ENCODE measurements at regions not wholly inside any gene's neighbourhood (a gene's known extent, or its start where the extent isn't known, plus 50 kb on each side); places are given as distances from the start of the nearest gene placed in this dataset.

DNA sequence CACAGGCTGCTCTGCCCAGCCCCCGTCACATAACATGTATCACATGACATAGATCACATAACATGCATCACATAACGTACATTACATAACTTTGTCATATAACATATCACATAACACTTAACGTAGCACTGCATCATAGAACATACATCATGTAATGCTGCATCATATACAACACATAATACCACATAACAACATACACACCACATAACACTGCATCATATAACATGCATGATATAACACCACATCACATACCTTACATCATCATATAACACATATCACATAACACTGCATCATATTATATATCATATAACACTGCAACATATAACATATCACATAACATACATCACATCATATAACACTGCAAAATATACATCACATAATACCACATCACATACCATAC is 83.8 kb downstream of the AXIN2 start:
- no peak for DNase-seq (ENCODE audit: low read depth)

DNA sequence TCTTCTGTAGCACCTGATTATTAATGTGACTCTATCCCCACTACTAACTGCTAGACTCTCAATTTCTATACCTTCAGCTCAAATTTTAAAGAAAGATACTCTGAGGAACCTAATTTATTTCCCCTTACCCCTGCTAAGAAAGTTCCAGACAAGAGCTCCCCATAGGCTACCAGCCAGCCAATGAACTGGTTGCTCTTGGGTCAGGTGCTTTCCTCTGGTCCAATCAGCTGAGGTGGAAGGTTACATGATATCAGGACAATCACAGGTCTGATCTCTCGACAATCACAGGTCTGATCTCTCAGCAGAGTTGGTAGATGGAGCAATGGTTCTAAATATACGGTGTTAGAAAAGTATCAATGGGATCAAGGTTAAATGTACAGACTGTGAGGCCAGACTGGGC is 86.8 kb downstream of the AXIN2 start:
- DNase-seq (ENCODE audit: low read depth): no peak

DNA sequence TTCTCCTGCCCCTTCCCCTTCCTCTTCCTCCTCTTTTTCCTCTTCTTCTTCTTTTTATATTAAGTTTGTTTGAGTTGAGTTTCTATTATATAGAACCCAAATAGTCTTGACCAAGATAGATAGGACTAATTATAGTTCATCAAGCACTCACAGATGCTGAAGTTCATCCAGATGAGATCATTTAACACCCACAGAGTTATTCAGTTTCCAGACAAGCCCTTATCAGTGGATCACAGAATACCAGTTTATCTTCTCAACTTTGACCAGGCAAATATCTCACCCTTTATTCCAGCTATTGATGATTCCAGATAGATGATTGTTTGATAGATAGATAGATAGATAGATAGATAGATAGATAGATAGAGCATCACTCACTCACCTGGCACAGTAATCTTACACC is 87.5 kb downstream of the AXIN2 start:
- no peak for DNase-seq (ENCODE audit: low read depth)

DNA sequence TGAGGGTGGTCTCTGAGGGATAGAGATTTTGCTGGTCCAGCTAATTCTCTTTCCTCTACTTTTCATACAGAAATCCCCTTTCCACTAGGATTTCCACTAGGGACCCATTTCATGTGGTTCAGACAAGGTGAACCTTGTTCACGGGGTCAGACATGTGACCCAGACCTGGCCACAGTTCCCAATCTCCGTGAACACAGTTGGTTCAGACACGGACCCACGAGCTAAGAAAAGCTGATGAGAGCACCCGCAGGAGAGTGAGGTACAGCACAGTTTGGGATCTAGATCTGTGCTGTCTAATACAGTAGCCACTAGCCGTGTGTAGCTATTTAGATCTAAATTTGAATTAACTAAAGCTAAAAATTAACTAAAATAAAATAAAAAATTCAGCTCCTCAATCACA is 88.1 kb downstream of the AXIN2 start:
- DNase-seq (ENCODE audit: low read depth): no peak

DNA sequence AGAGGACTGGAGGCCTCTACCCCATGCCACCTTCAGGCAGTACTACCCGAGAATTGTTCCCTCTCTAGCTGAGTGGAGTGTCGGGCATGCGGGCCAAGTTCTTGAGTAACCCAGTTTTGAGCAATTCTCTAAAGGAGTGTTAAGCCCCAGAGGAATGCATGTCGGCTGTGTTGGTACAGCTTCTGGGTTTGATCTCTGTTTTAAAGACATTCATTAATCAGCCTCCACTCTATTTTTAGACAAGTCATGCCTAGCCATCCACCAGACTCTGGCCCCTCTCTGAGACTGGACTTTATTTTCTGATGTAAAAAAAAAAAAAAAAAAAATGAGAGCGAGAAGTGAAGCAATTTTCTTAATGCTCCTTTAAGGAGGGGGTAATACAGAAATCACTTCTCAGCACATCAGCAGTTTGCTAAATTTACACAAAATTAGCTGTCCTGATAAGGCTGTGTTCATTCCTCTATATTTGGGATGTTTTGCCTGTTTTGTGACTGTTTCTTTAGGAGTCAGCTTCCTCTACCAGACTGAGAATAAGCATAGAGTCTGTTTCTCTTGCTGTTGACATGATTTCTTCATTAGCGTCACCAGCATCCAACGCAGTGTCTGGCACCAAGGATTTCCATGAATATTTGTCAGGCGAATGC is 88.7 kb downstream of the AXIN2 start:
- no peak for DNase-seq (ENCODE audit: low read depth)

DNA sequence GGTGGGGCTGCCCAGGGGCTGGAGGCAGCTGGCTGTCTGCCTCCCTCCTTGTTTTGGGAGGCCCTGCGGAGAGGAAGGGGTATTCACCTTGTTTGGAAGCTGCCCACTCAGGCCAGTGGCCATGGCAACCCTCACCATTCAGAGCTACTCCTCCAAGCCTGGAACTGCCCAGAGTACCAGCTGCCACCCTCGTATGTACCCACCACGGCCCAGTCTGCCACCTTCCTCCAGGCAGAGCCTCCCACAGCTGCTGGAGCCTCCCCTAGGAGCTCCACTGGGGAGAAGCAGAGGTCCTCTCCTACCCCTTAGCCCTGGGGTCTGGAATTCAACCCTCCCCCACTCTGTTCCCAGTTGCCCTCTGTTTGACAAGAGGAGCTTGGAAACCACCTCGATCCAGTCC is 90.7 kb downstream of the AXIN2 start:
- no peak for DNase-seq (ENCODE audit: low read depth)

DNA sequence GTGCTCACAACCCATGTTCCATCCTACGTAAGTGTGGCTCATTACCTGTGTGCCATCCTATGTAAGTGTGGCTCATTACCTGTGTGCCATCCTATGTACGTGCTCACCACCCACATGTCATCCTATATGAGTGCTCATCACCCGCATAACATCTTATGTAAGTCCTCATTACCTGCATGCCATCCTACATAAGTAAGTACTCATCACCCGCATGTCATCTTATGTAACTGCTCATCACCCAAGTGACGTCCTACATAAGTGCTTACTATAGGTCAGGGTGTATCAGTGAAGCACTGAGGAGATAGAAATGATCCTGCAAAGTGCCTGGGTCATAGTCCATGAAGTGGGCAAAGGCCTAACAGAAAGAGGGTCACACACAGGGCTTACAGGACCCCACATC is 93.1 kb downstream of the AXIN2 start:
- DNase-seq (ENCODE audit: low read depth): no peak

DNA sequence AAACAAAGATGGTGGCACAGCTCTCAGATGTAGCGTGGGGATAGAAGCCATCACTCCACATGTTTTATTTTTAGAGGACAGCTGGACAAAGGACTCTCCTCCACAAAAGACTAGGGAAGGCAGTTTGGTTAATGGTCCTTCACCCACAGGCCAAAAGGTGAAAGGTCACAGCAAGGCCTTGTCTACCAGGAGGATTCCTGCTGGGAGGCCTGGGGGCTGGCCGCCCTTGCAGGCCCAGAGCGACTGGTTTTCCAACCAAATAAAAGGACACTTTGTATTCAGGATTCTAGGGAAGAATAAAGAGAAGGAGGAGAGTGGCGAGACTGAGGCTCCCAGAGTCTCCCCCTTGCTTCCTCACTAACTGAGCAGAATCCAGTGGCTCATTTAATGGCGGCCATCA is 94.3 kb downstream of the AXIN2 start:
- no peak for DNase-seq (ENCODE audit: low read depth)

DNA sequence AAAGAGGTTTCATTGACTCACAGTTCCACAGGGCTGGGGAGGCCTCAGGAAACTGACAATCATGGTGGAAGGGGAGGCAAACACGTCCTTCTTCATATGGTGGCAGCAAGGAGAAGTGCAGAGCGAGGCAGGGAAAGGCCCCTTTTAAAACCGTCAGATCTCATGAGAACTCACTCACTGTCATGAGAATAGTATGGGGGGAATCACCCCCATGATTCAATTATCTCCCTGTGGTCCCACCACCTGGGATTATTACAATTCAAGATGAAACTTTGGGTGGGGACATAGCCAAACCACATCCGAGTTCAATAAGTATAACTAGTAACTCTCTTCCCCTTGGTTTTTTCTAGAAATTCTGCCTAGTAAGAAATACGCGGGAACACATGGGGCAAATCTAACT is 94.9 kb downstream of the AXIN2 start:
- DNase-seq (ENCODE audit: low read depth): no peak

DNA sequence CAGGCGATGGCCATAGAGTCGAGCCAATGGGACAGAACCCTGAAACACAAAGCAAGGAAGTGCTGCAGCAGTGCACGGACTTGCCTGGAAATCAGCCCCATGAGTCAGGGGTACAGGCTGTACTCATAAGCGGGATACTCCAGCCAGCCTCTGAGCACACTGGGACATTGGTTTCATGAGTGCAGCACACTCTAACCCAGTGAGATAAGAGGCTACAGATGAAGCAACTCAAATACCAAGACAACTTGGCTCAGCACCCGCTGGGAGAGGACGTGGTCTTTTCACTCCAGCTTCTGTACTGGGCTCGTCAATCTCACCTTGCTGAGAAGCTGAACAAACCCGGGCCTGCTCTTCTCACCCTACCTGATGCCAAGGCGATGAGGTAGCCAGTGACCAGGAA is 98.2 kb downstream of the AXIN2 start:
- DNase-seq (ENCODE audit: low read depth): peak; percentile 19

DNA sequence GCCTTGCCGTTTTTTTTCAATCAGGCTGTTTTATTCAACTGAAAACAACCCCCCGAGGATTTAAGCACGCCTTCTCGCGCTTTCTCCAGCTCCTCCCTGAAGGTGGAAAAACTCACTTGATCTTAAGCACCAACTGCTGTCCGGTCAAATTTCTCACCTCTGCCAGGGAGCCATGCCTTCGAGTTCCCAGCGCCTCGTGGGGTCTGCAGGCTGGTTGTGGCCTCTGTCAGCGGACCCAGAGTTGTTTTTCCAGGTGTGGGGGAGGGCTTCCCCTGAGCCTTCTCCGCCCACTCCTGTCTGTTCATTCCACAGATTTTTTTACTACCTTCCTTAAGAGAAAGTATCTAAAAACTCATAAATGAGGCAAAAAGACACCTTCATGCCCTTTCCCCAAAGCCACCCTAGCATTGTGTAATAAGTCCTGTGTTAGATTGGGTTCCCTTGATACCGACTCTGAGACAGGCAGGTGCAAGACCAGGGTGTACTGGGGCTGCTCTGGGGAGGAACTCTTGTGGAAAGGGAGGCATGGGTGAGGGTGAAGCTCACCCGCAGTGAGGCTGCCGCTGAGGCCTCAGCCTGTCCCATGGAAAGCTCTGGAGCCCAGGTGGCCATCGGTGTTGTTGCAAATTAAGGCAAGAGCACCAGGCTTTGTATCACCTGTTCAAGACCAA is 101.6 kb downstream of the AXIN2 start:
- DNase-seq (ENCODE audit: low read depth): no peak

DNA sequence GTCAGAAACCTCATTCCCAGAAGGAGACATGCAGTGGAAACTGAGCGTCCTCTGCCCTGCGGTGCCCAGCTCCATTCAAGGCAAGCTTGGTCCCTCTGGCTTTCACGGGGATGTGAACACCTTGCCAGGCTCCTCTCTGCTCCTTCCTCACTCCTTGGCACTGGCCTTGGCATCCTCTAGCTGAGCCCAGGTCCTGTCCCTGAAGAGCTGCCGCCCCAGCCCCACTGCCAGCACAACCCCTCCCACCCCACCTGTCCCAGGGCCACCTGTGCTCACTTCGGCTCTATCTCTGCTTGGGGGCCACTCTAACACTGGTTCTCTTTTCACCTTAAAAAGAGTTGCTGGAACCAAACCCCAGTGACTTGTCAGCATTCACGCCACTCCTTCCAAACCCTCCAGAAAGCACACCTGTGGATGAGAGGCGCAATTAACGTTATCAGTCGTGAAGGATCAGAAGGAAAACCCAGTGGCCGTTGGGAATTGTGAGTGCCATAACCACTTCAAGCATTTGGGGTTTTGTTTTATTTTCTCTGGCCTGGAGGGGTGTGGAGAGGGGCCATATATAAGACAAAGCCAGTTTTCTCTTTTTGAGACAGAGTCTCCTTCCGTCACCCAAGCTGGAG is 103.7 kb downstream of the AXIN2 start:
- DNase-seq (ENCODE audit: low read depth): no peak

DNA sequence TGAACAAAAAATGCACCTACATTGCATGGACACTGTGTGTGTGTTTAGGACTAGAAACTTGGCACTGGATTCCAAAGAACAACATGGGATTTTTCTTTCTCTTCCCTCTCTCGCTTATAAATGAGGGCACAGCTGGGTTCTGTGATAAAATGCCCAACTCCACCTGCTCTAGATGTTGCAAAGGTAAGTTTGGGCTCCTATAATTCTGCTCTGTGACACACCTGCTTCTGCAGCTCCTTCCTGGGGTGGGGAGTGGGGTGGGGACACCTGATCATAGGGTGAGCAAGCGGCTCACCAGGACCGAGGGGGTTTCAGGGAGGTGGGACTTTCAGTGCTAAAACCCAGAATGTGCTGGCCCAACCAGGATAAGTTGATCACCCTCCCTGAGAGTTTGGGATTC is 104.3 kb downstream of the AXIN2 start:
- no peak for DNase-seq (ENCODE audit: low read depth)

DNA sequence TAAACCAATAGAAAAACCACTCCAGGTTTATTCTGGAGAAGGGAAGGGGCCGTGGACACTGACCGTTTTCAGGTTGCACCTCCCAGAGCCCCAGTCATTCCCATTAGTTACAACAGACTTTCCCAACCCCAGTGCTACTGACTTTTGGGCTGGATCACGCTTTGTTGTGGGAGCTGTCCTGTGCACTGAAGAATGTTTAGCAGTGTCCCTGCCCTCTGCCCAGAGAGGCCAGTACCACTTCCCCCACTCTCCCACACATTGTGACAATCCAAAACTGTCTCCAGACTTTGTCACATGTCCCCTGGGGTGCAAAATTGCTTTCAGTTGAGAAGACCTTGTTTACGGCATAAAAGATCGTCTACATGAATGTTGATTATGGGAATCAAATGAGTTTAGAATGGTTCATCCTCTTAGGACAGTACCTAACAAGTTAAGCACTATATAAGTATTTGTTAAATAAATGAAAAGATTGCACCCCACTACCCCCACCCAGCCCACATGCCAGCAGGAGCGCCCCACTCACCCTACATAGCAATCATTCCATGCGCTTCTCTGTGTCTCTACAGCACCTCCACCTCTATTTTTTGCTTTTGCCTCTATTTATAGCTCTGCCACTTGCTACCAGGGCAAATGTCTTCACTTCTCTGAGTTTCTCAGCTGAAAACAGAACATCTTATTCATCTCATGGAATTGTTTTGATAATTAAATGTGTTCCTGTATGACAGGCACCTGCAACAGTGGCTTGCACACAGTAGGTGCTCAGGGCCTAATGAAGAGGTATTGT is 104.9 kb downstream of the AXIN2 start:
- no peak for DNase-seq (ENCODE audit: low read depth)

DNA sequence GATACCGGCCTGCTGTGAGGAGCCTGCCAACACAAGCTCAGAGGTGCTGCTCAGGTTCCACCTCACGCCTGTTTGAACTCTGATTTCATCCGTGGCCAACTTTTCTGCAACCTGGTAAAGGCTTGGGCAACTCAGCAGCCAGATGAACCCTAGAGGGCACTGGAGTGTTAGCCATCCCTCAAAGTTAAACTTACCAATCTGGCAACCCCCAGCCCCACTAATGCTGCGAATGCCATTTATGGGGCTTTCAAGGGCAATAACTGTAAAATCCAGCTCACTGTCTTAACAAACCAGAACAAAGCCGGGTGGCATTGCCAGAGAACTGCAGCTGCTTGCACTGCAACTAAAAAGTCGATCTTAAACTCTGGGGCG is 105.5 kb downstream of the AXIN2 start:
- DNase-seq (ENCODE audit: low read depth): no peak

DNA sequence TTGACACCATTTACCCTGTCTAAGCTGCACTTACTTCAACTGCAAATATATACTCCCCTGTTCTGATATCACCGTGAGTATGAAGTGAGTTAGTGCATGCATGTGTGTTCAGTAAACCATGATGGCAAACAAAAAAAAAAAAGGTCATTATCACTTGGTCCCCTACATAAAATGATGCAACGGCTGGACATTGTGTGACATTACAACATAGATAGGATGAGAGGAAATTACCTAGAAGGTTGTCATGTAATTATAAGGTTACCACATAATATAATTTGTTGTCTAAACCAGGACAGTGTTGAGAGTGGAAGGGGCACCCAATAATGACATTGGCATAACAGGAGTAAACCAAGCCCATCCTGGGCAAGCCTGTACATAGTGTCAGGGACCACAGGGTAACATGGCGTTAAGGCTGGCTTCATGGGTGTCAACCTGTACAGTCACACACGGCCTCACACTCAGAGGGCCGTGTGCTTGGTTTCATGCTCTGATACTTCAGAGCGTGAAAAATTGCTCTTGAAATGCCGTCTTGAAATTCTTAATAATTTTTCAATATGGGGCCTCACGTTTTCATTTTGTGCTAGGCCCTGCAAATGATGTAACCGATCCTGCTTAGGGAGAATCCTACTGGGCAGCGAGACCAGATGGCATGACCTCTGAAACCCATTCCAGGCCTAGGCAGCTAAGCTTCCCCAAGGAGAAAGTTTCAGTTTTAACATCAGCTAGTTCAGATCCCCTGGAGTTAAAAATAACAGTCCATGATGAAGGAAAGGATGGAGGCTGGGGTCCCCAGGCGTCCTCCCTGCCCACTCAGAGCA is 106.1 kb downstream of the AXIN2 start:
- no peak for DNase-seq (ENCODE audit: low read depth)

DNA sequence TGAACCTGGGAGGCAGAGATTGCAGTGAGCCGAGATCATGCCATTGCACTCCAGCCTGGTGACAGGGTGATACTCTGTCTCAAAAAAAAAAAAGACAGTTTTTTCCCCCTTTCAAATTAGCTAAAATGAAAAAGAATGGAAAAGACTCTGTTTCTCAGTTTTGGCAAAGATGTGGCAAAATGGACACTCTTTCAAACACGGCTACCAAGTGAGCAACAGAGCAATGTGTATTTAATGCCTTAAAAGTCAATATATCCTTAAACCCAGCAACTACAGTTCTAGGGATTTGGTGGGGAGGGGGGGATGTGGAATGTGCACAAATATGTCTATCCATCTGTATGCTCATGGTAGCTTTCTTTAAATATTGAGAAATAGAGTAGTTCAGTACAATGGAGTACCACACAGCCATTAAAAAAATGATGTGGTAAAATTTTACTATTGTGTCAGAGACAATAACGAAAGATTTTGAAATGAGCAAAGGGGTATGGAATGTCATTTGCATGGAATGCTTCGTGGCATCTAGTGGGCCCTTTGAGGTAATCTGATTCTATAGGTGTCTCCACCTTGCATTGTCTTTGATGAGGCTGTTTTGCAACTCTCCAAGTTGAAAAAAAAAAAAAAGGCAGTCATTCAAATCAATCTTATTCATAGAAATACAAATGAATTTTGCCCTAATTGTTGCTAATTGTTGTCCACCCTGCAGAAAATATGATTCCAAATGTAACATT is 108.1 kb downstream of the AXIN2 start:
- no peak for DNase-seq (ENCODE audit: low read depth)

DNA sequence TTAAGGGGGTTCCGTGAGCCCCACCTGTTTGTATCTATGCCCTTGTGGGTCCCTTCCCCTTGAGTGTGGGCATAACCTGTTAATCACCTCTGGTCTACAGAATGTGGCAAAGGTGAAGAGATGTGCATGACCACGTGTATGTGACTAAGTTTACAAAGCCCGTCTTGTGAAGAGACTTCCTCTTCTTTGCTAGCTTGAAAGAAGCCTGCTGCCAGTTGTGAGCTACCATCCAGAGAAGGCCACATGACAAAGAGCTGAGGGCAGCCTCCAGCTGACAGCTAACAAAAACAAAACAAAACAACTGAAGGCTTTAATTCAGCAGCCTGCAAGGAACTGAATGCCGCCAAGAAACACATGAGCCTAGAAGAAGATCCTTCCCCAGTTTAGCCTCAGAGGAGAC is 112.0 kb downstream of the AXIN2 start:
- DNase-seq (ENCODE audit: low read depth): no peak

DNA sequence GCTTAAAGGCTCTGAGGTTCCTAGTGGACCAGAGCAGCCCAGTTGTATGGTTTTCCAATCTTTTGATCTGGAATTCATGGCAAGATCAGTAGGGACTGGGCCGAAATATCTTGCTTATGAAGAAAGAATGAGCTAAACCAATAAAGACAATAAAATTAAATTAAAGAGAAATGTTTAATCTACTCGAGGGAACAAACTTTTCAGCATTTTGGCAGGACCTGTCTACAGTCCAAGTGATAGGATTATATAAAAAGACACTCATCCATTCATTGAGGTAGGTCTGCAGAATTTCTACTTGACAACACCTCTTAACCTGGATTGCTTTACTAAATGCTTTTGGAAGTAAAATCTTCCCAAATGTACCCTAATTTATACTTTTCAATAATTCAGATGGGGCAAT is 113.6 kb downstream of the AXIN2 start:
- no peak for DNase-seq (ENCODE audit: low read depth)

DNA sequence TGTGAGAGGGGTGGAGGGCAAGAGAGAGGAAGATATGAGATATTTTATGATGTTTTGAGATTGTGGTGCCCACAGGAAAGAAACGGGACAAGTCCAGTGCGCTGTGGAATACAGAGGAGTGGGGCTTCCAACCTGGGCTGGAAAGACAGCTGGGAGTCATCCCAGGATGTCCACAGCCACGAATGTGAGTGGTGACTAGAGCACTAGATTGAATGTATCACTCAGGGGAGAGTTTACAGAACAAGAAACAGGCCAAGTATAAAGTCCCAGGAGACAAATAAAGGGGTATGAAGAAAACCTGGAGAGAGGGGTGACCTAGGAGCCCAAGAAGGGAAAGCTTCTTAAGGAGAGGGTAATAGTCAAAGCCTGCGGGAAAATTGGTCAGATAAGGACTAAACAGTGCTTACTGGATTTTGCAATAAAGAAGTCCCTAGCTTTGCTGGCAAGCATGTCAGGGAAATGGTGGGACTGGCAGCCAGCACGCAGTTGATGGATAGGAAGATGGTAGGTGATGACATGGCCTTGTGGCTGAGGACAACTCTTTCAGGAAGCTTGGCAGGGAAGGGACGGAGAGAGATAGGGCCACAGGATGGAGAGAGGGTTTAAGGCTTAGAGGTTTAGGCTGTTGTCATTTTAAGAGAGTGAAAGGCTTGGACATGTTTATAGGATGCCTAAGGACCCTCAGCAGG is 114.5 kb downstream of the AXIN2 start:
- DNase-seq (ENCODE audit: low read depth): no peak

DNA sequence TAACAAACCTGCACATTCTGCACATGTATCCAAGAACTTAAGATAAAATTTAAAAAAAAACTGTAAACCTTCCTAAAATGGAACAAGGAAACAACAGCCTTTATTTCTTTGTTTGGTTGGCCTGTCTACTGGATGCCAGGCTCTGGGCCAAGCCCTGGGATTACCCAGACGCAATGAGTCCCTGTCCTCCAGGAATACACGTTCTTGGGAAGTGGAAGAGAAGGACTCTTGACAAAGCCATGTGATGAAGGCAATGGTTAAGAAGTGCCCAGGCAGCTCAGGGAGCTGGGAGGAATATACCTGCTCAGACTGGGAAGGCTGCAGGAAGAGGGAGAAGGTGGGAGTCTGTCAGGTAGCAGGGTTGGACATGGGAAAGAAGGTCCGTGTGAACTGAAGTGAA is 115.4 kb downstream of the AXIN2 start:
- DNase-seq (ENCODE audit: low read depth): no peak
